SKM-1 treated with dmso at 0.1 percent for 144 hours (cell line): ENCODE measurements at regions not wholly inside any gene's neighbourhood (a gene's known extent, or its start where the extent isn't known, plus 50 kb on each side); places are given as distances from the start of the nearest gene placed in this dataset.

ENCODE experiments used
- DNase-seq: peaks from one replicate; lab custom pipeline; 2025; ENCODE audit not compliant: unreplicated experiment; lab: John Stamatoyannopoulos, UW

DNA sequence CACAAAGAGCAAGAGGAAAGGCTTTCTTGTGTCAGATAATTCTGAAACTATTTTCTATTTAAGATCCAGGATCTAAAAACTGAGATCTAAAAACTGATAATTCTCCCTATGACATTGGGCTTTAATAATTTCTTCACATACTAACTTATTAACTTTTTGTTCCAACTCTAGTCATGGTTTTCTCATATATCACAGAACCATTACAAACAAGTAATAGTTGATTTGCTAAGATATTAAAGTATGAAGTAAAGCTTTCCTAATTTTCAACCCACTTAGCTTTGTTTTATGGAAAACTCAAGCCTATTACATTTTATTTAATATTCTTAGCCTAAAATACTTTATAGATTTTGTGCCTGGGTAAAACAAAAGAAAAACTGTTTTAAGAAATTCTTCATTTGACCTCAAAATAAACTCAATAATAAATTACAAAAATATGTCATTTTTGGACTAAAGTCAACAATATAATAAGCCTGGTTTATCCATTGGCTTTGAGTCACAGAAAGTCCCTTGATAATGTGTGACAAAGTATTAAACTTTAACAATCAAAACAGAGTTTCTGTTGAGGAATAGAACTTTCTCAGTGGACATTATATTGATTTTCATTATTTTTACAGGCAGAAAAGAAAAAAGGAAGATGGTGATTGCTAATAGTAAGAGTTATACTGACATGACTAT lies 1142.9 kb upstream of the SORCS1 start:
- DNase-seq: no peak

- DNase-seq: no peak
Measured at GRCh38 chr10:108303149-108303548, 1138.6 kb upstream of the SORCS1 start.

DNA sequence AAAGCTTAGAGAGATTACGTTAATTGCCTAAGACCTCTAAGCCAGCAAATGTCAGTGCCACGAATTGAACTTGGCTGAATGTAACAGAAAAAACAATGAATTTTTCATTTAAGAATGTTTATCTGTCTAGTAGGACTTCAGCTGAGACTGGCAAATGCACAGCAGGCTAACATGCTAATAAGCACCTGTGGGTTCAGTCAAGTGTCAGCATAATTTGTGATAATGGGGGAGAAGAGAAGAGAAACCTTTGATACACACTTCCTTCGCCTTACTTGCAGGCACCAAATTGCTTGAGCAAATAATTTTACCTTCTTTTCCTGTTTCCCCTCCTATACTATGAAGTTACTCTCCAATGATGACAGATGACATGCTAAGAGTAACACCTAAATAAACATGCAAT lies 1136.5 kb upstream of the SORCS1 start:
- no peak for DNase-seq

- no peak for DNase-seq
Measured at GRCh38 chr10:108290823-108291222, 1126.3 kb upstream of the SORCS1 start.

DNA sequence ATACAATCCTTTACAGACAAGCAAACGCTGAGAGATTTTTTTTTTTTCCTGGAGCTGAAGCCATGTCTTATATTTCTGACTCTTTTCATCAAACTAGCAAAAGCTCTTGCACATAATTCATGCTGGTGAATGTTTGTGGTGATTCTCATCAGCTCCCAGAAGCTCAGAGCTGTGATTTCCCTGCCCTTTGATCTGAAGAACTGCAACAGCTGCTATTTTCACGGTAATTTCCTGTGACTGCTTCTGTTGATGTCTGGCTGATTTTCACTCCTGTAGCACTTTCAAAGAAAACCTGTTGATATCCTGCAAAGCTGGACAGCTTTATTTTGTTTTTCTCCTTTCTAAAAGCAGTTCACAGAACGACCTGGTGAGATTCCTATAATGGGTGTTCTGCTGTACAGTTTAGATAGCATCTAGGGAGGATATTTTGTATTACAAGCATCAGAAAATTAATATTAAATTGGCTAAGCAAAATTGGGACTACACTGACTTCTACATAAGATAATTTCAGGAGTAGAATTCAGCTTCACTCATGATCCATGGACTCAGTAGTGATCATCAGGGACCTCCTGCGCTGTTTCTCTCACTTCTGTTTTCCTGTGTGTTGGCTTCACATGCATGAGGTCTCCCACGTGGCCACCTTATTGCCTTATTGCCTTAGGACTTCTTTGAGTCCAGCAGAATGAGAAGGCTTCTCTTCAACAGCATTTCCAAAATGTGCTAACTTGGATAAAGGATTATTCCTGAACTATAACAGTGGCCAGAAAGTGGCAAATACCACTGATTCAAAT lies 1111.6 kb upstream of the SORCS1 start:
- no peak for DNase-seq

DNA sequence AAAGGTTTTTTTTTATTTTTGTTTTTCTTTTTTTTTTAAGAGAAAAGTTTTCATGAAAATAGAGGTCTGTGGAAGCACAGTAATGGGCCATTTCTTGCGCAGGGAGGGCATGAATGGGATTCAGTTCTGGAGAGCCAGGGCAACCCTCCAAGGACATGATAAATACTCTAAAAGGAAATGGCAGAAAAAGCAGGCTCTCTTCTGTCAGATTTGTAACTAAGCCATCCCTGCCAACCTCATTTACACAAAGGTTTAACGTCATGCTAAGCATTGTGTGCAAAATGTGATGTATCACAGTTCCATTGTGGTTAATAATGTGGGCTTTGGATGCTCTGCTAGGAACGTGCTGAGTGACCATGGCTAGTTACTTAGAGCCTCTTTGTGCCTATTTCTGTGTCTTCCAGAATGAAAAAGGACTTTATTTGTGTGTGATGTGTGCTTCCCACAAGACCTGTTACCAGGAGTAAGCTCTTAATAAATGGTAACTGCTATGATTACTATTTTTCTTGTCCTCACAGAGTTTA lies 1095.9 kb upstream of the SORCS1 start:
- no peak for DNase-seq

GRCh38 chr10:108254089-108254488 lies 1089.6 kb upstream of the SORCS1 start:
- no peak for DNase-seq

GRCh38 chr10:108252771-108253170 lies 1088.3 kb upstream of the SORCS1 start:
- no peak for DNase-seq

- no peak for DNase-seq
Measured at GRCh38 chr10:108250936-108251620, 1086.6 kb upstream of the SORCS1 start.

DNA sequence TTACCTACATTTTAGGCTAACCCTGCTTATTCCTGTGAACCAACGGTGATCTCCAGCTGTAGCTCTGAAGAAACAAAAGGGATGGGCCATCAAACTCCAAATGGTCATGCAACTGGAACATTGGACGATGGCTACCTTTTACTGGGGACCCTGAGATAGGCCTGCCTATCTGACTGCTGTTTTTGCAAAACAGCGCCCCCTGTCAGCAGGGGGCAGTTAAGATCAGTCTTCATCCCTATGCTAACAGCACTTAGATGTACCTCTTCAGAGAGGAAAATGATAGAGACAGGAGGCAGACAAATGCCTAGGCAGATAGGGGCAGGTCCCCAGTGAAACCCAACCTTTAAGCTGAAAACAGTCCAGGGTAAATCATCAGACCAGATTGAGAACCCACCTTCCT lies 1085.4 kb upstream of the SORCS1 start:
- DNase-seq: no peak

DNA sequence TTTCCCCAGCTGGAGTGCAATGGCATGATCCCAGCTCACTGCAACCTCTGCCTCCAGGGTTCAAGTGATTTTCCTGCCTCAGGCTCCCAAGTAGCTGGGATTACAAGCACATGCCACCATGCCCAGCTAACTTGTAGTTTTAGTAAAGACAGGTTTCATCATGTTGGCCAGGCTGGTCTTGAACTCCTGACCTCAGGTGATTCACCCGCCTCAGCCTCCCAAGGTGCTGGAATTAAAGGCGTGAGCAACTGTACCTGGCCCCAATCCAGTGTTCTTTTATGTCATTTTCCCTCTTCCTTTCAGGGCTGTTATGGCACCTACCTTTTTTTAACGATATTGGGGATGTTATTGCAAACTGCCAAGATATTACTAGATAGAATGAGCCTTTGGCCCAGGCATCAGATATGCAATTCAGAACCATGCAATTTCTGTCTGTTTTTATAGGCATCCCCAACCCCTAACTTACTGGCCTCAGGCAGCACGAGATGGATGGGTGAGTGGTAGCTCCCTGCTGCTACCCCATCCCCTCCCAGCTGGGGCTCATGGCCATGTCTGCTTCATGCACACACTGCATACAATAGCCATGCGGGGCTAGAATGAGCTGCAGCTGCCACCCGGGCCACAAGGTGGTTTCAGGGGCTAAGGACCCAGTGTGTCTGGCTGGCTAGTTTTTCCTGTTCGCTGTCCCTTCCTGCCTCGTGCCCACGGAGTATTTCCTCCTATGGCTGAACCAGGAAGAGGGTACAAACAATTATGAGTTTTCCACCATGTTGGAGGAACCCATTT lies 1080.1 kb upstream of the SORCS1 start:
- DNase-seq: no peak

- no peak for DNase-seq
Measured at GRCh38 chr10:108241166-108241565, 1076.7 kb upstream of the SORCS1 start.

GRCh38 chr10:108238261-108238660 lies 1073.8 kb upstream of the SORCS1 start:
- DNase-seq: no peak

GRCh38 chr10:108230478-108231170 lies 1066.1 kb upstream of the SORCS1 start:
- no peak for DNase-seq

GRCh38 chr10:108208732-108209131 lies 1044.2 kb upstream of the SORCS1 start:
- no peak for DNase-seq

- no peak for DNase-seq
Measured at GRCh38 chr10:108208038-108208437, 1043.5 kb upstream of the SORCS1 start.

GRCh38 chr10:108204528-108205305 lies 1040.2 kb upstream of the SORCS1 start:
- peak; percentile 13 for DNase-seq

DNA sequence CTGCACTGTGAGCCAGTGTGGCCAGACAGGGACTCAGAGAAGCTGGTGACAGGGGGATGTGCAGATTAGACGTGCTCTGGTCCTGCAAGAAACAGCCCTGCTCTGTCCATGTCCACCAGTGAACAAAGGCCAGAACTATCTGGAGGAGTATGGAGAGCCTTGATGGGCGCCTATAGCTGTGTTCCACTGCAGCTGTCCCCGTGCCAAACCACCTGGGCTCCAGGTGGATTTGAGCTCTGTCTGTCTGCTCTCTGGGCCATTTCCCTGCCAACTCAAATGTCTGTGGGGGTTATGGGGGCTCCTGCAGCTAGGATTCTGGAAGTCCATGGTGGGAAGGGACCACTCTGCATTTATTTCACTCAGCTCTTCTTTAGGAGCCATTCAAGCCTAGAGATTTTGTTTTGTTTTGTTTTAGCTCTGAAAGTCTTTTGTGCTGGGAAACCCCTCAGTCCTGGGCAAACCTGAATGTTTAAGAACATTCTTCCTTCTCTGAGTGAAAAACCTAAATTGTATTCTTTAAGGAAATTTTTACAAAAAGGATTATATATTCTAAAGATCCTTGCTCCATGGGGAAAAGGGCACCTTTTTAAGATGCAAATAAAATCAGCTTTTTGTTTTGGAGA lies 1039.5 kb upstream of the SORCS1 start:
- no peak for DNase-seq

DNA sequence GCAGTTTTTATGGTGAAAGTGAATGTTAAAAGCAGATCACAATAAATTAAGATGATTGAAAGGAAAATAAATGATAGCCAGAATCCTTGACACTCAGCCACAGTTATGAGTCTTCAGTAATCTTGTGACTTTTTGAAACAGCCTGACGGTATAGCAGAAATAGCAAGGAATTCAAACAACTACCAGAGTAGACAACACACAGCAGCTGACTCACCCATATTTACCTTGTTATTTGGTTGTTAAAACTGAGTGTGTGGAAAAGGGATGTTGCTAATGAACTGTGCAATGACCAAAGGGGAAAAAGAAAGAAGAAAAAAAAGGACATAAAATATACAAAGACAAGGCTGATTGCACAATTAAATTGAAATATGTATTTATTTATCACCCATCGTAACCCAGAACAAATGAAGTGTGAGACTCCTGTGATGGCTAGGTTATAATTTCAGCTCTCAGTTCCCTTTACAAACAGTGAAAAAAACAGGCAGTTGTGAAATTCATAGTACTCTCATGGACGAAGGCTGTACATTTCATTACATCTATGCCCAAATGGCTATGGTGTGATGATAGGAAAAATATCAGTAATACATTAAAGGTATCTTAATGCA lies 1023.0 kb upstream of the SORCS1 start:
- no peak for DNase-seq
